GM19023 (cell line): ENCODE measurements at regions not wholly inside any gene's neighbourhood (a gene's known extent, or its start where the extent isn't known, plus 50 kb on each side); places are given as distances from the start of the nearest gene placed in this dataset.

Experiments
- ATAC-seq: cut with Tn5 transposase; IDR thresholded peaks from one replicate; pipeline ENCODE4 v1.9.1; 2021; ENCODE audit warnings: mild to moderate bottlenecking, moderate library complexity; ENCODE audit not compliant: unreplicated experiment

GRCh38 chr1:221150996-221151395, 271.8 kb downstream of the HLX start:
- no peak for ATAC-seq

GRCh38 chr1:221154932-221155331, 275.7 kb downstream of the HLX start:
- ATAC-seq = no peak

GRCh38 chr1:221157026-221157761, 278.0 kb downstream of the HLX start:
- ATAC-seq = peak; percentile 92

- no peak for ATAC-seq
Measured at GRCh38 chr1:221159608-221160007, 280.4 kb downstream of the HLX start.

- no peak for ATAC-seq
Measured at GRCh38 chr1:221161571-221162041, 282.4 kb downstream of the HLX start.

DNA sequence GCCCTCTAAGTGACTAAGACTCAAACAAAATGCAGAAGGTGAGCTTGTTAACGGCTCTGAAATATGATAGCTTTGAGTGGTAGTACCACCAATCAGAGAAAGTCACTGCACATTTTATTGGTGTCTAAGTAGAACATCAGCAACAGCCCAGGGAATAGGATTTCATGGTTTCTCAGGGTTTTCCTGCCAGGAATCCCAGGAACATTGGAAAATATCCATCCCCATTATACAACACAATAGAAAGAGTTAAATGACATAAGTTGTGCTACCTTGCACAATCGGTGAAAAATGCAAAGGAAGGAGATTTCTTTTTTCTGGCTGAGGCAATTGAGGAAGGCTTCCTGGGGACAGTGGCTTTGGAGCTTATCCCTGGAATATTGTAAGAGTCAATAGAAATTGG, 283.1 kb downstream of the HLX start:
- ATAC-seq = no peak

DNA sequence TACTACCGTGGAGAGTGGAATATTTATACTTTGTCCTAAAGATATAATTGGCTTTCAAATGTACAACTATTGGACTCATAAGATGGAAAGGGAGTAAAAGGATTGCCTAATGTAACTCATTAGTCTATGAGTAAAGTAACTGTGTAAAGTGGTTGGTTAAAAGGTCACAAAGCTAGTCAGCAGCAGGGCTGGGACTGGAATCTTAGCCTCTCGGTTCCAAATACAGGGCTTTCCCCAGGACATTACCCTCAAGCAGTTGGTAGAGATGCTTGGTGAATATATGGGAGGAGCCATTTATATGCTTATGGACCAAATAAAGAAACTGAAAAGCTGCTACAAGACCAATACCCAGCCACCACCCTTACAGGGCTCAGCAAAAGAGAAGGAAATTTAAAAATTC, 283.7 kb downstream of the HLX start:
- ATAC-seq = no peak

GRCh38 chr1:221164029-221164428, 284.8 kb downstream of the HLX start:
- no peak for ATAC-seq

DNA sequence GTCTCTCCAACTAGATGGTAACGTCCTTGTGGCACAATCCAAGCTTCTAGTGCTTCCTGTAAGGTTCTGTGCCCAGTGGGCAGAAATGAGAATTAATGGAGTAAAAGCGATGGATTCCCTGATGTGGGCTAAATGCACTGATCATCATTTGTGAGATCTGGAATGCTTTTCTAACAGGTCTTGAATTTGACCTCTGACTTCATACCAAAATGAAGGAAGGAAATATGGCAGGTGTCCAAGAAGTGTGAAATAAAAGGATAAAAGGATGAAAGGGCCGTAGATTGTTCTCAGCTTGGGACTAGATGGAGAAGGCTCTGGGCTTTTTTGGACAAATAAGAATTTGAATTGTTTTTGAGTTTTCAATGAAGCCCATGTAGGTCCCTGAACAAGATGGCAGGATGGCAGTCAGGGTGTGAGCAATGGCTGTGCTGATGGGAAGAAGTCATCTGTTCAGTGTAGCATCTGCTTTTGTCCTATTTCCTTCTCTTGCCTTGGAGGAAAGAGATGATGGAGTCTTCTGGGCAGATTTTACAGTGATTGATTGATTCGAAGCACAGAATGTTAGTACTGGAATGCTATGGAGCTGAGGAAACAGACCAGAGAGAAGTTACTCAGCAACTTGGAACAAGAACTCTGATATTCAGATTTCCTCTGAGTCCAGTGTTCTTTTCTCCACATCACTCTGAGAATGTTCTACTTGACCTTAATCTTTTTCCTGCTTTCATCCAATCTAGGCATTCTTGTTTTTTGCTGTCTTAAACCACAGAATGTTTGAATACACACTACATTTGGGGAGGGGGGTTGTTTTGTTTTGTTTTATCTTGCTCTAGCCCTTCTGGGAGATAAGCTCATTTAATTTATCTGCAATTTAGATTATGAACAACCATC, 286.0 kb downstream of the HLX start:
- no peak for ATAC-seq

DNA sequence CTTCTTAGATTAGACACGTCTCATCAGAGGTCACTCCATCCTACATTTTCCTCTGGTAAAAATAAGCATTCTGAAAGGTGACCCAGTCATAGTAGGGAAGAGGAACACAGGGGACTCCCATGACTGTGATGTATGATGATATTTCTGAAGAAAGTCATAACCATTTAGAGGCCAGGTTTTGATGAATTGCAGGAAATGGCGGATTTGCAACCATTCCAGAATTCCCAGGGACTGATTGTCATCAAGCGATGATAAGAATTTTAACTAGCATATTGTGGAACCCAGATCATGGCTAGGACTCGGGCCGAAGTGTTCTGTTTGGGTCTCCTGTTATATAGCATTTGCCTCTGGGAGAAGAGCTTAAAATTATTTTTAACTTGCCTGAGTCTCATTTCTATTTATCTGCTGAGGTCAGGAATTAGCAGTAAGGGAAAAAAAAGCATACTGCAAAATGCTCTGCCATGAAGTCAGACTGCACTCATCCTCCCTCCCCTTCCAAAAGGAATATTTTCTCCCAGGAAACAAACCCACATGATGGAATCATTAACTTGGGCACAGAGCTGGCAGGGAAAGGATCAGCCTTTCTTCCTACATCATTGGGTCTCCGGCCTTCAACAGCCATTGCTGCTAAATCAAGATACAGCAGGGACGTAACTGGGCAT, 286.7 kb downstream of the HLX start:
- ATAC-seq = no peak

- peak; percentile 63 for ATAC-seq
Measured at GRCh38 chr1:221166559-221167318, 287.5 kb downstream of the HLX start.

DNA sequence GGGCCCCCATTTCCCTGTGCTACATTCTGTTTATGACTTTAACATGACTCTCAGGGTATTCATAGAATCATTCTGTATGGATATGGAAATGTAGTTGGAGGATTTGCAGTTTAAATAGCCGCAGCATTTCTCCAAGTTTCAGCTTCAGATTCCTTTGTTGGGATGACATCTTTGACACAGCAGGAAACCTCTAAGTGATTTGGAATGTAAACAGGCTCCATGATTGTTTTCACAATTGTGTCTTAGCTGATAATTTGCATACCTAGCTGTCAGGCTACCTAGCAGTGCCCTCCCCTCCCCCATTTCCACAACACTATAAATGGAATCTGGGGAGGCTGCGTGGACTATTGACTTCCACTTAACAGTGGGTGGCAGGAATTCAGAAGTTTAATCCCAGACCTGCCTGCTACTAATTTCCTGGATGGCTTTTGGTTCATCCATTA, 290.2 kb downstream of the HLX start:
- ATAC-seq = no peak

DNA sequence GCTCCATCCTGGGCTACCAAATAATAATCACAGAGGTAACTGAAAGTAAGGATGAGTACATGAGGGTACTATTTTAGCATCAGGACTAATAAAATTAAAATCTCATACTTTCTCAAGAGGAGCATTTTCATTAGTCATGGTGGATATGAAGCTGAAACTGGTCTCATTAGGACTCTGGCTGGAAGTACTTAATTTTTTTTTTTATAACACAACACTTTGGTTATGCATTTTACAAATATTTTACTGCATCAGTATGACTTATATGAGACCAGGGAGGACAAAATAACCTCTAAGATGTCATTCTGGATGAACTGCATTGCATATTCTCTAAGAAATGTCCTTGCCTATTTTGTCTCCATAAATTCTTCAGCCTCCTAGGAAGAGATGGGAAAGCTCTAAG, 290.9 kb downstream of the HLX start:
- no peak for ATAC-seq

DNA sequence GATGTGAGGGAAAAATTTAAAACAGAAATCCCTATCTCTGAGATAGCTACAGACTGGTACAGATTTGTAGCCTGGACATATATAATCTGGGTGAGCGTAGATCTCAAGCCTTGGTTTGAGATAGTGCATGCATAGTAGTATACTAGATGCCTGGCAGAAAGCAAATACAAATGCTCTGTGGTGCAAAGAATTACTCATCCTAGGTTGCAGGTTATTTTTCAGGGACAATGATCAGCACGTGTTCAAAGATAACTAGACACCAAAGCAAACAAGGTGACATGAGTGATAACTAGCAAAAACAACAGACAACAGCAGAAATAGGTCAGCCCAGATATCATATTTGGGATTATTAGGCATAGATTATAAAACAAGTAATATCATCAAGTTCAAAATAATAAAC, 292.5 kb downstream of the HLX start:
- no peak for ATAC-seq

- no peak for ATAC-seq
Measured at GRCh38 chr1:221172841-221173240, 293.6 kb downstream of the HLX start.

DNA sequence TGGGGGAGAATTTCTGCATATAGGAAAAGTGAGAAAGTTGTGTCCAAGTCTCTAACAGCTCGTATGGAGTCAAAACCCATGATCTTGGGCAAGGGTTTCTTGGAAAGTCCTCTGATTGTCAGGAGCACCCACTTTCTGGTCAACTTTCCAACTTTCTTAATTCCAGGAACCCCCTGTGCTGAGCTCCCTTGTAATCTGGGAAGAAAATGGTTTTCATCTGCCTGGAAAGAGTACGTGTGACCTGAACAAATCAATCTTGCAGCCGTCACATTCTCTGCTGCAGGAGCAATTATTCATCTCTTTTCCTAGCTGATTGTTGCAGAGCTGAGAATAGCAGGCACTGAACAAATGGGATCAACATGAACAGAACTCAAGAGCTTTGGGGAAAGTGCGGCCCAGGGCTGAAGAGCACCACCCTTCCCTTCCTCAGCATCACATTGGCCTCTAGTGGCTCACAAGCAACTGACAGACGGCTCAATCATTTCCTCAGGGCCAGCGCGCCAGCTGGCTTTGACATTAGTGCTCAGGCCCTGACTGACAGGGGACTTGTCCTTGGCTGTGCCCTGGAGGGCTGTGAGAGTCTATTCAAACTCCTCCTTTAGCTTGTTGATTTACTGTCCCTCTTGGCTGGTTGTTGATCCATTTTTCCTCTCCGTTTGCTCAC, 295.2 kb downstream of the HLX start:
- no peak for ATAC-seq

GRCh38 chr1:221175249-221175648, 296.0 kb downstream of the HLX start:
- ATAC-seq = no peak

DNA sequence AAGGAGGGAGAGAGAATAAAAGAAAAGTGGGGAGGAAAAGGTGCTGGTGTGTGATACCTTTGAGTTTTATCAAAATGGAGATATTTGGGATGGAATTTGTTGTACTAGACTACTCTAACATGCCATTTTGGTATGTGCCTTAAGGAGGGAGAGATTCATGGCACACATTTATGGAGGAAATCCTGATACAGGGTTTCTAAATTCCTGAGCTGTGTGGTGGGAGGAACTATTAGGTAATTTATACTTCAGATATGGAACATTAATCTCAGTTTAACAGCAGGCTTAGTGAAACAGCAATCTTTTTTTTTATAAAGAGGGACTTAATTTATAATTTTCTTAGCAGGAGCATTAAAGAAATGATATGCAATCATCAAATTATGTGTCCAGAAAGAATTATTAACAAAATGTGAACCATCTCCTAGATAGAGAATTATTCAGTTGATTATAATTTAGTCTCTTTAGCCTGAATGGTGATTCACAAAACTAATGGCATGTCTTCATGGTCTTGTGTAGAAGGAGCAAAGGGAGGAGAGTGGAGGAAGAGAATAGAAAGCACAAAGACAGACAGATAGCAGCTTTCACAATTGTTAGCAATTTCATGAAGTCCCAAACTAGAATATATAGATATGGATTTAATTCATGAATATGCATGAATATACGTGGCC, 301.6 kb downstream of the HLX start:
- ATAC-seq = no peak

- ATAC-seq = no peak
Measured at GRCh38 chr1:221182791-221183533, 303.7 kb downstream of the HLX start.
